Left forelimb (tissue), 1 donor: ENCODE measurements at regions not wholly inside any gene's neighbourhood (a gene's known extent, or its start where the extent isn't known, plus 50 kb on each side); places are given as distances from the start of the nearest gene placed in this dataset.
"Not testable (repeated sequence)": the region's sequence is repeated elsewhere in the genome, so short reads cannot be mapped to it uniquely, and the experiment has no call there.

ENCODE experiments used
- DNase-seq: peaks from one replicate; pipeline ENCODE4 v3.0.0-alpha.2; 2018; ENCODE audit warnings: low spot score

DNA sequence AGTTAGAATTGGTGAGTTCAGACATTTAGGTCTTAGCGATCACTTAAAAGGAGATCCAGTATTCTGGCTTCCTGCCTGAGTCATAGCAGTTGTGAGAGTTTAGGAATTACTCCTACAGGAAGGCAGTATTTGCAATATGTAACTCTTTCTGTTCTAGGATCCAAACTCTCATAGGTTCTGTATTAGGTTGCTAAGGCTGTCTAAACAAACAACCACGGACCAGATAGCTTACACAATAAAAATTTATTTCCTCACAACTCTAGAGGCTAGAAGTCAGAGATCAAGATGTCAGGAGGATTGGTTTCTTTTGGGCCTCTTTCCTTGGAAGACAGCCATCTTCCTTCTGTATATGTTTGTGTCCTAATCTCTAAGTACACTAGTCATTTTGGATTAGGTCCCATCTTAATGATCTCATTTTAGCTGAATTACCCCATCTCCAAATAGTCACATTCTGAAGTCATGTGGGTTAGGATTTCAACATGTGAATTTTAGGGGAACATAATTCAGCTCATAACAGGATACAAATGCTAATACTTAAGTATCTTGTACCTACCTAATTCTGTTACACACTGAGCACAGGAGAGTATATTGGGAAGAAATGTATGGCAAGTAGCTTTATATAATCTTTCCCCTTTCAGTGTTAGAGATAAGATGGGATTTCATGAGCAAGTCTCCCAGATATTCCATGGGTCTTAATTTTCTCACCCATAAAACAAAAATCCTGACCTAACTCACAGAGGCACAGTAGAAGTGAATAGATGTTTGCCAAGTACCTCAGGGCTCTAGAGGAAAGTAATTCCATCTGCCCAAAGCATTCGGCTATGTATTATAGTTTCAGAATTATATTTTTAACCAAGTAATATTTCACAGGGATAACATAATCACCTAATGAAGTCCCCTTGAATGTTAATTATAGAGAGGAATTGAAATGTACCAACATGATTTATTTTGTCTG, 144.4 kb downstream of the PTBP2 start:
- DNase-seq: no peak

DNA sequence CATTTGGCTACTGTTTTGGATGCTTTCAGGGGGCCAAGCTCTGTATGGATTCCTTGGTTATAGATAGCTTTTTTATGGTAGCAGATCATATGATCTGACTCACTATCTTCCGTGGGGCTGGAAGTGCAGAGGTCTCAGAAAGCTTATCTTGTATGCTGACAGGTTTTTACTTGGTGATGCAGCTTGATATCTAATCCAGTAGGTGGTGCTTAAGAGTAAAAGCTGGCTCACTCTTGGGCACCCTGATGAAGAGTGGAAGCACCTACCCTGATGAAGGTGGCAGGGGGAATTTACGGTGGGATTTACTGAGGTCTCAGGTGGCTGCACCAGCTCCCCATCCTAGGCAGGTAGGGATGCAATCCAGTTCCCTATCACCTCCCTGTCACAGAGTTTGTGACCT, 151.2 kb downstream of the PTBP2 start:
- DNase-seq: no peak

DNA sequence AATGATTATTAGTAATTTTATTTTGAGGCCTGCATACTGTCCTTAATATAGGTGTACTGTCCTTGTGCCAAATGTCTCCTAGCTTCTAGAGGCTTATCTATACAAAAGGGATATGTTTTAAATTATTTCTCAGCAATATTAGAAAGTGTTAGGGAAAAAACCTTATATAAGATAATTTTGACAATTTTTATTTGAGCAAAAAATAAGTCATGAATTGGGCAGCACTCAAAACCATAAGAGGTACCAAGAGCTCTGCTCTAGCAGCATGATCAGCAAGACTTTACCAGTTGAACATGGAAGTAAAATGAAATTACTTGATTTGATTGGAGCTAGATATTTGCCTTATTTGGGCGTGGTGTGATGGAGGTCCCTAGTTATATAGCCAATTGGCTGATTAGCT, 157.1 kb downstream of the PTBP2 start:
- DNase-seq: no peak

DNA sequence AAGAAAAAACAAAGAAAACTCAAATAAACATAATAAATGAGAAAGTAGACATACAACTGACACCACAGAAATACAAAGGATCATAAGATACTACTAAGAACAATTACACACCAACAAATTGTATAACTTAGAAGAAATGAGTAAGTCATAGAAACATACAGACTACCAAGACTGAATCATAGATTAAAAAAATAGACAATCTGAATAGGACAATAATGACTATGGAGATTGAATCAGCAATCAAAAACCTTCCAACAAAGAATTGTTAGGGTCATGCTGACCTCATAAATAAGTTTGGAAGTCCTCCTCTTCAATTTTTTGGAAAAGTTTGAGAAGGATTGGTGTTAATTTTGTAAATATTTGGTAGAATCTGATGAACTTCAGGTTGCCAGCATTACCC, 159.0 kb downstream of the PTBP2 start:
- DNase-seq: no peak

DNA sequence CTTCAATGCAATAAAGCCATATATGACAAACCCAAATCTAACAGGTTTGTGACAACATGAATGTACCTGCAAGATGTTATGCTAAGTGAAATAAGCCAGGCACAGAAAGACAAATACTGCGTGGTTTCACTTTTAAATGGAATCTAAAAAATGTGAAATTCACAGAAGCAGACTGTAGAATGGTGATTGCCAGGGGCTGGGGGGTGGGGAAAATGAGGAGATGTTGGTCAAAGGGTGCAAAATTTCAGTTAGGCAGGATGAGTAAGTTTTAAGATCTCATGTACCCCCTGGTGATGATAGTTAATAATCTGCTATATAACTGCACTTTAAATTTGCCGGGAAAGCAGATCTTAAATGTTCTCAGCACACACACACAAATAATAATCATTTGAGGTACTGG, 160.5 kb downstream of the PTBP2 start:
- no peak for DNase-seq

DNA sequence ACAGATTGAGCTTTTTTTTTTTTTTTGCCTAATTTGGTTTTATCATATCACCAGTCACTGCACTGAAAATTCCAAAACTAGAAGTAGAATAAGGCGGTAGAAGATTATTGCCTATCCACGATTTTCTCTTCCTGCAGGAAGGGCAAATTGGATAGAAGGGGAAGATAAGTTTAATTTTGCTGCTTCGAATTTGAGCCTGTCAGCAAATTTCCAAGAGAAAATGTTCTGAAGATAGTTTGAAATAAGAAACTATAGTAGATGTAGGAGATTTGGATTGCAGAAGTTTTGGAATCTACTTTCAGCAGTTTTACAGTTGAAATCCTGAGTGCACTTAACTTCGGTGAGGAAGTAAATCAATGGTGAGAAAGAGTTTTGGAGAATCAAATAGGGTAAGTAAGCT, 164.9 kb downstream of the PTBP2 start:
- DNase-seq: no peak

DNA sequence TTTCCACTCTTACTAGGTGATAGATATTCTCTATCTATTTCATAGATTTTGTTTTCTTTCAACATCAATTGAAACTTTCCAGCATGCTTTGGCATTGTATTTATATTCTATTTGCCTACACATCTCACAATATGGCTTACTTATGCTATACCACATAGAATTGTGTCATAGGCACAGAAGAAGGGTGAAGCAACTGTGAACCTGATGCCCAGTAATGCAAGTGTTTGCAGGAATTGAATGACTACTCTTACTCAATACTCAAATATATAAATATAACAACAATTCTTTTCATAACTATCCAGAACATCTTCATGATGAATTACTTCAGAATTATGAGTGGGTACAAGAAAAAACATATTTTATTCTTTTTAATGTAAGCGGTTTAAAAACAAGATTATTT, 165.9 kb downstream of the PTBP2 start:
- no peak for DNase-seq

DNA sequence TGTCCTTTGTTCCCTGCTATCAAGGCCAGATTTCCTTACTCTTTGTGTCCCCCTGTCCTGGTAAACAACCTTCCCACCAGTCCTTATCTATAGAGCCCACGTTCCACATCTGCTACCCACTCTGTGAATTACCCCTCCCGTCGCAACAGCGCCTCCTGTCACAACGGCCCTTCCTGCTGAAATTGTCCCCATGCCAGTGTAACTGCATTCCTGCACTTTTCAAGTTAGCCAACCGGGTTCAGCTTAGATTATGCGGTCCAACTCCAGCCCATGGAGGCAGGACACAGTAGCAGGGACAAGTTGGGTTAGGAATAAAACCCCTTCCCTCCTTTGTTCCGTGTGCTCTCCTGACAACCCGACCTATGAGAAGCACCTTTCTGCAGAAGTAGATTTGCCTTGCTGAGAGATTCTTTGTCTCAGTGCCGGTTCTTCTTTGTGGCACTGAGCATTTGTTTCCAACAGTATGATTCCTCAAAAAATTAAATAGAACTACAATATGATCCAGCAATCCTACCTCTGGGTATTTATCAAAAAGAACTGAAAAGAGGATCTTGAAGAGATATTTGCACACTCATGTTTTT, 180.3 kb downstream of the PTBP2 start:
- no peak for DNase-seq

DNA sequence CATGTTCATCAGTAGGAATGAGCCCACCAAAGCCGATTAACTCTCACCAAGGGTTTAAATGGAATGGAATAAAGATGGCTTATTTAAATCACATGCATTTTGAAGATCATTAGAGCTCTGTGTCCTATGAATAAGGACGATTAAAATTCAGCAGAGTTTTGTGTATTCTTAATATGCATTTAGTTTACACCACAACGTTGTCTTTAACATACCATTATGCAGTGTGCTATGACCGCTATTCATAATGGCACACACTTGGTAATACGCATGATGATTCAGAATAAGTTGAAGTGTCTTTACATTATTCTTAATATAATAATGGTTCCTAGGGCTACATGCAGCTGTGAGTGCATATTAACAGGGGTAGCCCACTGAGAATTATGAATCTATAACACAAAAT, 190.7 kb downstream of the PTBP2 start:
- DNase-seq: no peak

DNA sequence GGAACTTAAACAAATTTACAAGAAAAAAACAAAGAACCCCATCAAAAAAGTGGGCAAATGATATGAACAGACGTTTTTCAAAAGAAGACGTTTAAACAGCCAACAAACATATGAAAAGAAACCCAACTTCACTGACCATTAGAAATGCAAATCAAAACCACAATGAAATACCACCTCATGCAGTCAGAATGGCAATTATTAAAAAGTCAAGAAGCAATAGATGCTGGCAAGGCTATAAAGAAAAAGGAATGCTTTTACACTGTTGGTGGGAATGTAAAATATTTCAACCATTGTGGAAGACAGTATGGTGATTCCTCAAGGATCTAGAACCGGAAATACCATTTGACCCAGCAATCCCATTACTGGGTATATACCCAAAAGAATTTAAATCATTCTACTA, 194.1 kb downstream of the PTBP2 start:
- DNase-seq: not testable (repeated sequence)

DNA sequence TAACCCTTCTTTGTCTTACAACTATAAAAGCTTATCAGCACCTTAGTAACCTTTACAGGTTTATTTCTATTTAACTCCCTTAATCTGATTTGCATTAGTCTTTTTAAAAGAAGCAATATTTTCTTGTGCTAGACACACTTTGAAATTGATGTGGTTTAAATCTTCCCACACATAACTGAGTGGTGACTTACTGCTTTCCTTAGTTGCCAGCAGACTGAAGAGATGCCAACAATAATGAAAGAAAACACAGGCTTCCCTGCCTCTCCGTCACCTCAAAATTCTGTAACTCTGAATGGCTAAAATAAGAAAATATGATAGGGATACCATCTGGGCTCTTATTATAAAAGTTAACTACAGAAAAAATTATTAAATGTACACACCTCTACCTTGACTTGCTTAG, 196.8 kb downstream of the PTBP2 start:
- no peak for DNase-seq

DNA sequence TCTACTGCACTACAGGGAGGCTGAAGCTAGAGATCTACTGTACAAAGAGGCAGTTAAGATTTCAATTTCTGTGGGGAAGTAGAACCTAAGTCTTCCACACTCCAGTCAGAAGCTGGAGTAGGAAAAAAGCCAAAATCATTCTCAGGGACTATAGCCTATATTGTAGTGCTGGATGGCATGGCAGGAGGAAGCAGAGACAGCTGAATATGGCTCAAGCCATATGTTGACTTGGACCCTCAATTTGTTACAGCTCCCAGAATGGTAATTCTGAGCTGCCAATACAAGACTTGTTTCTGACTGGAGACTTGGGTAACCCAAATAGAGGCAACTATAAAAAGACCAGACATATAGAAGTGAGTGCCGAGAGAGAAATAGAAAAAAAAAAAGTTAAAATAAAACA, 200.6 kb downstream of the PTBP2 start:
- DNase-seq: no peak

DNA sequence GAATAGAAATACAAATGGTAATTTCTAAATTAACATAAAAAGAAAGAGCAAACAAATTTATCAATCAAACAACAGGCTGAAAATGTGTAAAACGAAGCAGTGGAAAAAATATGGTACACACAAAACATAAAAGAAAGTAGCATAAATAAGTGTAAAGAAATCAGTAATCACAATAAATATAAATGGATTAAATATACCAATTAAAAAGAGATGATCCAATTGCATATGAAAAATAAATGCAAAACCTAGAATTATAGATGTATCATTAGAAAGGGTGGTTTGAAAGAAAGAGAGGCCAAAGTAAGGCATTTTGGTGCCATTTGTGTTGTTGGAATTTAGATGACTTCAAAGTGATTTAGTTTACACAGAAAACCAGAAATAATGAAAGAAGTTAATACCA, 202.2 kb downstream of the PTBP2 start:
- DNase-seq: no peak

DNA sequence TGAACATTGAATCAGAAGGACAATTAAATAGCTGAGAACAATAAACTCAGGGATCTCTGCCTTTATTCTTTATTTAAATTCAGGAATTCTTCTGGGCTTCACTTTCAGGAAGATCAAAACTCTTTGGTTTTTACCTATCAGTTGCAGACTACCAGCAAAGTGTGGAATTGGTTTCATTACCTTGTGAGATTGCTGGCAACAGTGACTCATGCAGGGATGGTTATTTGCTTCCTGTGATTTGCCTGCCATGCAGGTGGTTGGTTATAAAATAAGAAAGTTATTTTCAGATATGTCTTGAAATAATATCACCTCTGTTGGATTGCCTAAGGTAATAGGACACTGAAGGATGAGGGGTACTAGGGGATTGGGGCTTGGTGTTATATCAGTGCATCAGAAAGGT, 204.6 kb downstream of the PTBP2 start:
- DNase-seq: no peak

DNA sequence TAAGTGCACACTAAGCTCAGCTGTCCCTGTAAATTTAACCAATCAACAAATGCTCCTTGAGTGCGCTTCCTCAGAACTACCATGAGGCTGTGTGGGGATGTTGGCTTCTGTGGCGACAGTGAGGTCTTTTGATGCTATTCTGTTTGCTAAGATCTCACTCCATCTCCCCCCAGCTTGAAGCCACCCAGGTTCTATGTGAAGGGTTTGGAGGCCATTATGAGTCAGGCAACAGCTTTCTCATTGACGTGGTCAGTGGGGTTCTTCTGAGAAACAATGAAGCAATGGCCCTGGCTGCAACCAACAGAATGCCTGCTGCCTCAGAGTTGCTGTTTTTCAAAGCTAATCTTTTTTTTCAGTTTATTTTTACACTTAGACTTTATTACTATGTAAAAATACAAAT, 205.5 kb downstream of the PTBP2 start:
- no peak for DNase-seq

DNA sequence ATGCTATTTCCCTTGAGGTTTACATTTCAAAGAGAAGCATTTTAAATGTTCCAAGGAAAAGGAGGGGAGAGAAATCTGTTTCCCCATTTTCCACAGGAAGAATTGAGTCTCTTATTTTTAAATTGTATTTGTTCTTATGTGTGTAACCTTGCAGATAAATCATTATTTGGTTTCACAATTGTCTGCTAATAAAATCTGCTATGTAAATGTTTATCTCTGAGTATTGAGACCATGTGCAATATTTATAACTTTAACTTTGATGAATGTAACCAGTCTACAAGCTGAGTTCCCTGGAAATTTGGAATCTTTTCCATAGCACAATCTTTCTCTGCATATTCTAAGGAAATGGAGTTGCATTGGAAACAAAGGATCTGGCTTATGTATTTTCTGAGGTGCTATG, 209.6 kb downstream of the PTBP2 start:
- no peak for DNase-seq

DNA sequence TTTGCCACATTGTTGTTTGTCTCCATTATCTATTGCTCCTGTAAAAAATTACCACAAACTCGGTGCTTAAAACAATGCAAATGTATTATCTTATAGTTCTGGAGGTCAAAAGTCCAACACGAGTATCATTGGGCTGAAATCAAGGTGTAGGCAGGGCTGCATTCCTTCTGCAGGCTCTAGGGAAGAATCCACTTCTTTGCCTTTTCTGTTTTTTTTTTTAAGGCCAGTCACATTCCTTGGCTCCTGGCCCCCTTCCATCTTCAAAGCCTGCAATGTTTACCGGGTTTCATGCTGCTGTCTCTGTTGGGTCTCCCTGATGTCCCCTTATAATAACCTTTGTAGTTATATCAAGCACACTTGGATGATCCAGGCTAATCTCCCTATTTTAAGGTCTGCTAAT, 212.7 kb downstream of the PTBP2 start:
- DNase-seq: no peak

DNA sequence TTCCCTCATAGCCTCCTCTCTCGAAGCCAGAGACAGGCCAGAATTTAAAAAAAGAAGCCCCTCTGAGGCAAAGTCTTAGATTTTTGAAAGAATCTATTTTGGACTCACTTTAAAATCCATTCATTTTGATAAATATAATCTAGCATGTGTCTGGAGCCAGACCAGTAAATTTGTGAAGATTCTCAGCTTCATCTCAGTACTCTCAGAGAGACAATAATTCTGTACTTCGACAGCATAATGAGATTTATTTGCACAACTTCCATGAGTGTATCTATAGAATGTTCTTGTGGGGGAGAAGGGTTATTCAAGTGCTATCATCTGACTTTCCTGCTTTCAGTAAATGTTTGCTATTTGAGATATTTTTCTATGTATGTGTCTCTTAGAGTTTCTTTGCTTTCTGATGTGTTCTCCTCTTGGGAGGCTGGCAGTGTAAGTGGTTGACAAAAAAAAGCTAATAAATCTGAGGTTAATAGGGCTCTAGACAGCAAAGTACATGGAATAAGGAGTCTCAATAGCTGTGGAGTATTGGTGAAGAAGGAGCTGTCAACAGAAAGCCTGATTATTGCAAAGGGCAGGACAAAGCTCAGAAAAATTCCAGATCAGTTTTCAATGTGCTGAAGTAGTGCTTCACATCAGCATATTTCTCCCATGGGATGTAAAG, 223.0 kb downstream of the PTBP2 start:
- no peak for DNase-seq

DNA sequence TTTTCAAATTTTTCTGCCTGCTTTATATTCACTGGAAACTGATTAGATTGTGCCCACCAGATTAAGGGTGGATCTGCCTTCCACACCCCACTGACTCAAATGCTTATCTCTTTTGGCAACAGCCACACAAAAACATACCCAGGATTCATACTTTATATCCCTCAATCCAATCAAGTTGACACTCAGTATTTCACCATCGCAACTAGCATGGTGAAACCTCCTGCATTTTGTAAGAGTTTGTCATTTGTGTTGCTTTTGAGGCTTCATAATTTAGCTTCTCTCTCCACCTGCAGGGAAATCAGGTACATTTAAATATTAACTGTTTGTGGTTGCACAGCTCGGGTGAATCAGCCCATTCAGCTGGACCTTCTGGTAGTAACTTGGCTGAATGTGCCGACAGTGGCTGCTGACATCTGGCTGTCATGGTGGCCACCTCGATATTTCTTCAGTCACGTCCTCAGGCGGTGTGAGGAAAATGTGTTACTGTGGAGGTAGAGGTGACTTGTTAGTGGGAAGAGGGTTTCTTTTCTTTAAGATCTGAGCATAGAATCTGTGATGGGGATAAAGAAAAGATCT, 224.0 kb downstream of the PTBP2 start:
- no peak for DNase-seq

DNA sequence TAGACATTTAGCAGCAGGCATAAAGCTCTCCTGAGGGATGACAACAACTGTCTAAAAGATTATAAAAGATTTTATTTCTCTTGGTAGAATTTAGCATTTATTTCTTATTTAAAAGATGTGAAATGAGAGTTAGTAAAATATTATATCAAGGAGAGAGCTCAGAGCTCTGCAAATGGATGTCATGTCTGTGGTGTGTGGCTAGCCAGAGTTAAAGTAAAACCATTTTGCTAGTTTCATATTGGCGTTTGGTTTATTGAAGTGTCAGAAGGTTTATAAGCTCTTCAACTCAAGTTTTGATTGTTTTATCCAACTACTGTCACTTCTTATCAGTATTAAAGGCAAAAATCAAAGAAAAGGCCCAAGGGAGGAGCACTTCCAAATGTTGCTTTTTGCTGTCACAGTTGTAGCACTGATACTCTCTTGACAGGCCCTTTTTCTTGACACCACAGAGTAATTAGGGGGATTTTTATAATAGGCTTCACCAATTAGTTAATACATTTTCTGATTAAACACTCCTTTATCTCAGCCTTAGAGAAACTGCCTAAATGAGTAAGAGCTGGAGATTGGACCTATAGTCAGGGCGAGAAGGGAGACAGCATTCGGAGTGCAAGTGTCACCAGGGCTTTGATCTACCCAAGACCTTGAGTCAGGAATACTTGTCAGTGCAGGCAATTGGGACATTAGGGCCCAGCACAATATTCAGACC, 233.9 kb downstream of the PTBP2 start:
- no peak for DNase-seq

DNA sequence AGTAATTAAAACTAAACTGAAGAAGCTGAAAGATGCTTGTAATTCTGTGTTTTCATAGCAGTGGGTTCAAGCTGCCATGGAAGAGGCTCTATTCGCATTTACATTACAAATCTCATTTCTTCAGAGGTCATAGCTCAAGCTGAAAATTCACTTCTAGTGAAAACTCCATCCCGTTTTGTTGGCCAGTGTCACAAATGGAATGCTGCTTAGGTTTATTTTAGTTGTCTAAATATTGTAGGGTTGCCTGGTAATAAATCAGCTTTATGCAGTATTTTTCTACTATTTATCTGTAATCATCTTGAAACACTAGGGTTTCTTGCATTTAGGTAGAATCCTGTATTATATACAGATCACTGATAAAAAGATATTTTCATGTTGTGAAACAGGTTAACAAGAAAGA, 240.6 kb downstream of the PTBP2 start:
- no peak for DNase-seq

DNA sequence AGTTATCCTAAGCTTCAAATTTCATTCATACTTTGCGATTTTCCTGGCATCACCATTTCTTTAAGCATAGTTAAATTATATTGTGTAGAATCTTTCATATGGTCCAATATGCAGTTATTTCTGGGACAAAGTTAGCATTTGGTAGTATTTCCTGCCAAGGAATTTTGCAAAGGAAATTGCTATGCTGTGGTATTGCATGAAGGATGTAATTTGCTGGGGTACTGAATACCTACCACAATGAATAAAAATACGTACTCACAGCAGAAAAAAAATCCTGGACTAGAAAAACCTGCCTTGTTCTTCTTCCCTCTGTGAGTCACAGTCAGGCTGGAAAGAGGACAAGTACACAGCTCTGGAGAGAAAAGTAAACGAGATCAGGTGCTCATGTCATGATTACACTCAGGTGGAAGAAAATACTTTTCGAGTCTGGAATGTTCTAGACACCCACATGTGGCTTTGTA, 241.2 kb downstream of the PTBP2 start:
- no peak for DNase-seq
